ENCODE measurements at regions not wholly inside any gene's neighbourhood (a gene's known extent, or its start where the extent isn't known, plus 50 kb on each side); places are given as distances from the start of the nearest gene placed in this dataset.

- TF ChIP-seq CTCF (conservative IDR thresholded peaks at IDR 0.05; ENCODE audit: low read depth, low read length) (no peak), EZH2 (IDR thresholded peaks at IDR 0.05; ENCODE audit: low read length, unreplicated experiment) (no peak)
These were observed 121.9 kb upstream of the SLC38A2 start for GRCh38 chr12:46494424-46494823.

Data from PC-3 (cell line).